Parathyroid adenoma (tissue), 2 donors: ENCODE measurements at regions not wholly inside any gene's neighbourhood (a gene's known extent, or its start where the extent isn't known, plus 50 kb on each side); places are given as distances from the start of the nearest gene placed in this dataset.

Experiments used
- H2AFZ ChIP-seq: fragments of 300-600 bp; sonication (generic); one replicate; pipeline ENCODE4 v1.7.0; 2017; ENCODE audit warnings: antibody characterized with exemption, mild to moderate bottlenecking
- H3K27ac ChIP-seq: fragments of 300-600 bp; sonication (generic); one replicate; pipeline ENCODE4 v1.7.0; 2017
- H3K27me3 ChIP-seq: fragments of 300-600 bp; sonication (generic); one replicate; pipeline ENCODE4 v1.7.0; 2017; ENCODE audit warnings: low read length; ENCODE audit not compliant: control insufficient read depth, insufficient read depth
- H3K36me3 ChIP-seq: fragments of 300-600 bp; sonication (generic); one replicate; pipeline ENCODE4 v1.7.0; 2017; ENCODE audit warnings: low read length; ENCODE audit not compliant: control insufficient read depth, insufficient read depth
- H3K4me1 ChIP-seq: fragments of 300-600 bp; sonication (generic); one replicate; pipeline ENCODE4 v1.7.0; 2017; ENCODE audit warnings: control low read depth
- H3K4me2 ChIP-seq: fragments of 300-600 bp; sonication (generic); one replicate; pipeline ENCODE4 v1.7.0; 2017; ENCODE audit warnings: low read length
- H3K4me3 ChIP-seq: fragments of 300-600 bp; sonication (generic); one replicate; pipeline ENCODE4 v1.7.0; 2017; ENCODE audit warnings: low read depth, low read length
- H3K79me2 ChIP-seq: fragments of 300-600 bp; sonication (generic); one replicate; pipeline ENCODE4 v1.7.0; 2017; ENCODE audit warnings: control low read depth
- H3K9ac ChIP-seq: fragments of 300-600 bp; sonication (generic); one replicate; pipeline ENCODE4 v1.7.0; 2017; ENCODE audit warnings: mild to moderate bottlenecking
- H3K9me3 ChIP-seq: fragments of 300-600 bp; sonication (generic); one replicate; pipeline ENCODE4 v1.7.0; 2017; ENCODE audit warnings: low read length; ENCODE audit not compliant: control insufficient read depth
- CTCF ChIP-seq: fragments of 300-600 bp; sonication (generic); IDR thresholded peaks from one replicate; pipeline ENCODE4 v1.7.0; 2017; ENCODE audit warnings: antibody characterized with exemption, mild to moderate bottlenecking
- donor health status: primary hyperparathyroidism.

GRCh38 chr7:106176414-106177299 is 64.5 kb upstream of the SYPL1 start:
- Histone ChIP-seq H3K9me3 (no peaks in the 10 kb centered on the region), H3K27me3 (no peaks in the 10 kb centered on the region), H3K4me1 (no peaks in the 10 kb centered on the region), H3K79me2 (no peaks in the 10 kb centered on the region), H3K27ac (no peak overlapping the region), H3K4me2 (no peak overlapping the region), H3K9ac (no peak overlapping the region), H2AFZ (peak overlapping the region; percentile 49), H3K4me3 (no peak overlapping the region), H3K36me3 (no peaks in the 10 kb centered on the region)
- TF ChIP-seq CTCF: peak; percentile 93

- H3K4me2 ChIP-seq: no peak overlapping the region
- no peak overlapping the region for H3K9ac ChIP-seq
- H3K79me2 ChIP-seq: no peaks in the 10 kb centered on the region
- H2AFZ ChIP-seq: no peak overlapping the region
- no peak for TF ChIP-seq CTCF
- no peaks in the 10 kb centered on the region for H3K4me1 ChIP-seq
- no peaks in the 10 kb centered on the region for H3K27me3 ChIP-seq
- H3K4me3 ChIP-seq: no peak overlapping the region
- no peaks in the 10 kb centered on the region for H3K9me3 ChIP-seq
- no peak overlapping the region for H3K27ac ChIP-seq
- H3K36me3 ChIP-seq: no peaks in the 10 kb centered on the region
Measured at GRCh38 chr7:106175507-106175906, 63.4 kb upstream of the SYPL1 start.

GRCh38 chr7:106170651-106171050 is 58.5 kb upstream of the SYPL1 start:
- no peak overlapping the region for H2AFZ ChIP-seq
- no peaks in the 10 kb centered on the region for H3K4me1 ChIP-seq
- no peak overlapping the region for H3K4me3 ChIP-seq
- TF ChIP-seq CTCF: no peak
- H3K27ac ChIP-seq: no peak overlapping the region
- no peaks in the 10 kb centered on the region for H3K27me3 ChIP-seq
- no peaks in the 10 kb centered on the region for H3K79me2 ChIP-seq
- H3K4me2 ChIP-seq: no peak overlapping the region
- no peak overlapping the region for H3K9ac ChIP-seq
- H3K36me3 ChIP-seq: no peaks in the 10 kb centered on the region
- no peaks in the 10 kb centered on the region for H3K9me3 ChIP-seq

GRCh38 chr7:106169821-106170610 is 57.9 kb upstream of the SYPL1 start:
- no peak overlapping the region for H3K27ac ChIP-seq

More at GRCh38 chr7:106169821-106170610, 57.9 kb upstream of the SYPL1 start:
- H3K27me3 ChIP-seq: no peaks in the 10 kb centered on the region
- no peak overlapping the region for H3K9ac ChIP-seq
- no peak for TF ChIP-seq CTCF
- no peaks in the 10 kb centered on the region for H3K36me3 ChIP-seq
- H3K9me3 ChIP-seq: no peaks in the 10 kb centered on the region
- H3K4me1 ChIP-seq: no peaks in the 10 kb centered on the region
- no peak overlapping the region for H3K4me2 ChIP-seq
- no peaks in the 10 kb centered on the region for H3K79me2 ChIP-seq
- H2AFZ ChIP-seq: no peak overlapping the region
- no peak overlapping the region for H3K4me3 ChIP-seq
